ENCODE measurements at regions not wholly inside any gene's neighbourhood (a gene's known extent, or its start where the extent isn't known, plus 50 kb on each side); places are given as distances from the start of the nearest gene placed in this dataset.
"Not testable (repeated sequence)": the region's sequence is repeated elsewhere in the genome, so short reads cannot be mapped to it uniquely, and the experiment has no call there.

DNA sequence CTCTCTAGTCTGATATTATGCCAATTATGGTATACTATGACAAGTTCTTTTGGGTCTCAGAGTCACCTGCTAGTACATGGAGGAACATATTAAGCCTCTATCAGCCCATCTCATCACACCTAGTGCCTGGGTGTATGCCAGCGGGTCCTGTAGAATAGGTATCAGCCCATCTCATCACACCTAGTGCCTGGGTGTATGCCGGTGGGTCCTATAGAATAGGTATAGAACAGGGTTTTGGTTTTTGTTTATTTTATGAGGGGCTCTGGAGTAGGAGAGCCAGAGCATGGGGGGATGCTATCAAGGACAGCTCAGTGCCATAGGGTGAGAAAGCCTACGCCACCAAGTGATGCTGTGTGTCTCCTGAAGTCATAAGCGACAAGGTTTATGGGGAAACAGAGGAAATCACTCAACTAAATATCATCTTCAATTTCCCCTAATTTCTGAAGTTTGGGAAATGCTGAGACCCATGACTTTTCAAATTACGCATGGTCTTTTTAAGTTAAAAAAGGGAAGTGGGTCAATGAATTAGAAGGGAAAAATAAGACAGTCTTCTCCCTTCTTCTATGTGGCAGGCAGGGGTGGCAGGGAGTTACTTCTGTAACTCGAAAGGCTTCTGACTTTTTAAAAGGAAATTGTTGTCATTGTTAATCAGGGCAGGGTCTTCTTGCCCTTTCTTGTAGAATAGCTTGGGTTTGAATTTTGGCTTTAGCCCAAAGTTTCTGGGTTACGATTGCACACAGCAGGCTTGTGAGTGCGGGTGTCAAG lies 781.0 kb upstream of the TPTE start:
- TF ChIP-seq POLR2A, CTCF, POLR2AphosphoS5 (IDR thresholded peaks at IDR 0.05): not testable (repeated sequence)

All from stomach (tissue), 4 donors.